H9 (cell line): ENCODE measurements at regions not wholly inside any gene's neighbourhood (a gene's known extent, or its start where the extent isn't known, plus 50 kb on each side); places are given as distances from the start of the nearest gene placed in this dataset.
A peak's percentile ranks its signal among the peaks of the same experiment; 100 is the strongest.

Experiments used
- DNase-seq: peaks from one replicate; pipeline ENCODE4 v3.0.0-alpha.2; 2017
- H2AFZ ChIP-seq: one replicate; pipeline ENCODE4 v1.6.1; 2013; ENCODE audit warnings: mild to moderate bottlenecking, low read length, control low read depth, moderate library complexity
- H2AK5ac ChIP-seq: 2 replicates; pipeline ENCODE4 v1.6.1; 2013; ENCODE audit warnings: low read length, control low read depth, mixed read lengths; ENCODE audit not compliant: insufficient read length
- H2BK120ac ChIP-seq: one replicate; pipeline ENCODE4 v1.6.1; 2013; ENCODE audit warnings: low read depth, mild to moderate bottlenecking, low read length, control low read depth, inconsistent platforms; ENCODE audit not compliant: poor library complexity, severe bottlenecking
- H2BK12ac ChIP-seq: 2 replicates; pipeline ENCODE4 v1.6.1; 2013; ENCODE audit warnings: low read length, control low read depth, mixed read lengths, low read depth; ENCODE audit not compliant: insufficient read length
- H2BK15ac ChIP-seq: 2 replicates; pipeline ENCODE4 v1.6.1; 2013; ENCODE audit warnings: low read depth, low read length, control low read depth
- H2BK20ac ChIP-seq: one replicate; pipeline ENCODE4 v1.6.1; 2013; ENCODE audit warnings: low read depth, mild to moderate bottlenecking, low read length, control low read depth, inconsistent platforms; ENCODE audit not compliant: poor library complexity, severe bottlenecking
- H2BK5ac ChIP-seq: 2 replicates; pipeline ENCODE4 v1.6.1; 2013; ENCODE audit warnings: low read length, control low read depth, mixed read lengths; ENCODE audit not compliant: insufficient read length
- H3K14ac ChIP-seq: 2 replicates; pipeline ENCODE4 v1.6.1; 2013; ENCODE audit warnings: low read length, control low read depth; ENCODE audit not compliant: insufficient read depth
- H3K18ac ChIP-seq: 2 replicates; pipeline ENCODE4 v1.6.1; 2013; ENCODE audit warnings: low read depth, mild to moderate bottlenecking, mixed read lengths, low read length, control low read depth; ENCODE audit not compliant: insufficient read length
- H3K23ac ChIP-seq: 2 replicates; pipeline ENCODE4 v1.6.1; 2013; ENCODE audit warnings: low read length, control low read depth, mixed read lengths, low read depth; ENCODE audit not compliant: insufficient read length
- H3K23me2 ChIP-seq: 2 replicates; pipeline ENCODE4 v1.6.1; 2013; ENCODE audit warnings: low read depth, mild to moderate bottlenecking, mixed read lengths, low read length, control low read depth; ENCODE audit not compliant: insufficient read length, poor library complexity, severe bottlenecking
- H3K27ac ChIP-seq: 2 replicates; pipeline ENCODE4 v1.5.1; 2013; ENCODE audit warnings: low read length, control low read depth, mixed read lengths, low read depth; ENCODE audit not compliant: insufficient read length
- H3K27me3 ChIP-seq: 2 replicates; pipeline ENCODE4 v1.6.1; 2013; ENCODE audit warnings: low read length, control low read depth, inconsistent platforms; ENCODE audit not compliant: insufficient read depth
- H3K4ac ChIP-seq: 2 replicates; pipeline ENCODE4 v1.6.1; 2013; ENCODE audit warnings: low read depth, mild to moderate bottlenecking, control low read depth, inconsistent platforms, low read length, moderate library complexity
- H3K4me1 ChIP-seq: 2 replicates; pipeline ENCODE4 v1.6.1; 2013; ENCODE audit warnings: low read length, control low read depth, inconsistent platforms; ENCODE audit not compliant: insufficient read depth
- H3K4me2 ChIP-seq: 2 replicates; pipeline ENCODE4 v1.6.1; 2013; ENCODE audit warnings: low read length, control low read depth, mixed read lengths; ENCODE audit not compliant: insufficient read length, insufficient read depth
- H3K56ac ChIP-seq: 2 replicates; pipeline ENCODE4 v1.6.1; 2013; ENCODE audit warnings: low read depth, mild to moderate bottlenecking, mixed read lengths, low read length, control low read depth; ENCODE audit not compliant: insufficient read length
- H3K79me1 ChIP-seq: 2 replicates; pipeline ENCODE4 v1.6.1; 2013; ENCODE audit warnings: low read depth, mild to moderate bottlenecking, moderate library complexity, low read length, control low read depth, inconsistent platforms; ENCODE audit not compliant: insufficient read depth, poor library complexity, severe bottlenecking
- H3K79me2 ChIP-seq: 2 replicates; pipeline ENCODE4 v1.6.1; 2013; ENCODE audit warnings: low read length, control low read depth, inconsistent platforms; ENCODE audit not compliant: insufficient read depth
- H3K9ac ChIP-seq: 2 replicates; pipeline ENCODE4 v1.6.1; 2013; ENCODE audit warnings: low read length, control low read depth, mixed read lengths; ENCODE audit not compliant: insufficient read length; ENCODE audit errors: extremely low read depth
- H3K9me3 ChIP-seq: one replicate; pipeline ENCODE4 v1.6.1; 2013; ENCODE audit warnings: low read depth, low read length, inconsistent platforms; ENCODE audit not compliant: control insufficient read depth
- H3T11ph ChIP-seq: one replicate; pipeline ENCODE4 v1.6.1; 2013; ENCODE audit warnings: mild to moderate bottlenecking, low read length, control low read depth, inconsistent platforms
- H4K20me1 ChIP-seq: one replicate; pipeline ENCODE4 v1.6.1; 2013; ENCODE audit not compliant: control insufficient read depth, insufficient read length, insufficient read depth
- H4K5ac ChIP-seq: 2 replicates; pipeline ENCODE4 v1.6.1; 2013; ENCODE audit warnings: low read depth, mild to moderate bottlenecking, mixed read lengths, low read length, control low read depth; ENCODE audit not compliant: insufficient read length
- H4K8ac ChIP-seq: replicated peaks from 2 replicates; pipeline ENCODE4 v1.6.1; 2013; ENCODE audit warnings: low read length, control low read depth, mixed read lengths, low read depth; ENCODE audit not compliant: insufficient read length
- H4K91ac ChIP-seq: 2 replicates; pipeline ENCODE4 v1.6.1; 2013; ENCODE audit warnings: low read depth, mild to moderate bottlenecking, moderate library complexity, mixed read lengths, low read length, control low read depth; ENCODE audit not compliant: insufficient read length
- H3K27ac Mint-ChIP-seq, 3 experiments: 2 replicates in 2 of 3; 3 replicates in 1 of 3; pipeline ENCODE4 v1.8.0; 2020 to 2021; ENCODE audit warnings: mixed read lengths in 3 of 3, mild to moderate bottlenecking in 1 of 3, moderate library complexity in 1 of 3
- H3K27me3 Mint-ChIP-seq: 2 replicates; pipeline ENCODE4 v1.8.0; 2021; ENCODE audit warnings: low read depth, mild to moderate bottlenecking, moderate library complexity, mixed read lengths
- H3K36me3 Mint-ChIP-seq, 3 experiments: 2 replicates in 2 of 3; 3 replicates in 1 of 3; pipeline ENCODE4 v1.8.0; 2020 to 2021; ENCODE audit warnings: low read depth in 3 of 3, mixed read lengths in 3 of 3; ENCODE audit not compliant: insufficient read depth in 1 of 3
- H3K4me1 Mint-ChIP-seq, 2 experiments: 2 replicates each; pipeline ENCODE4 v1.8.0; 2020; ENCODE audit warnings: mixed read lengths in 2 of 2
- H3K4me3 Mint-ChIP-seq, 2 experiments: 2 replicates in 1 of 2; 3 replicates in 1 of 2; pipeline ENCODE4 v1.8.0; 2020 to 2021; ENCODE audit warnings: mild to moderate bottlenecking in 2 of 2, mixed read lengths in 2 of 2, moderate library complexity in 1 of 2
- H3K9me3 Mint-ChIP-seq, 2 experiments: 2 replicates in 1 of 2; 3 replicates in 1 of 2; pipeline ENCODE4 v1.8.0; 2020; ENCODE audit warnings: mild to moderate bottlenecking in 2 of 2, mixed read lengths in 2 of 2, moderate library complexity in 1 of 2
- WGBS: extraction: QIAGEN DNeasy Blood & Tissue Kit; methylation state at CpG from one replicate; pipeline ENCODE4 v1.1.7; 2013; ENCODE audit warnings: missing lambda C conversion rate, low lambda C conversion rate, mixed read lengths; ENCODE audit not compliant: insufficient read length; ENCODE audit errors: extremely low coverage; 5-methylcytosine and 5-hydroxymethylcytosine counted together
- TF ChIP-seq, protein P1 (sequence below): fragments of 200-600 bp; sonication (generic); conservative IDR thresholded peaks from 3 replicates; pipeline ENCODE4 v1.8.0; 2021; ENCODE audit warnings: antibody characterized with exemption, mild to moderate bottlenecking

GRCh38 chr5:98042521-98042920 is 730.9 kb upstream of the RGMB start:
- Histone ChIP-seq H2AFZ (no peak overlapping the region), H3K4me2 (no peak overlapping the region), H2BK120ac (no peak overlapping the region), H3K9ac (no peak overlapping the region), H3K14ac (no peak overlapping the region), H2AK5ac (no peak overlapping the region), H4K20me1 (no peaks in the 10 kb centered on the region), H3K56ac (no peak overlapping the region), H2BK12ac (no peak overlapping the region), H3K23ac (no peak overlapping the region), H3K9me3 (no peaks in the 10 kb centered on the region), H3T11ph (no peak overlapping the region), H3K18ac (no peak overlapping the region), H3K79me2 (no peaks in the 10 kb centered on the region), H2BK20ac (no peak overlapping the region), H2BK5ac (no peak overlapping the region), H4K91ac (no peak overlapping the region), H3K79me1 (no peaks in the 10 kb centered on the region), H3K4ac (no peak overlapping the region), H4K8ac (no peak overlapping the region), H4K5ac (no peak overlapping the region), H3K27ac (no peak overlapping the region), H3K4me1 (peaks cover 2% of the 10 kb centered on the region; the same call in 1 of the 2 replicates), H2BK15ac (no peak overlapping the region), H3K27me3 (no peaks in the 10 kb centered on the region), H3K23me2 (no peaks in the 10 kb centered on the region)
- TF ChIP-seq, protein P1, sequence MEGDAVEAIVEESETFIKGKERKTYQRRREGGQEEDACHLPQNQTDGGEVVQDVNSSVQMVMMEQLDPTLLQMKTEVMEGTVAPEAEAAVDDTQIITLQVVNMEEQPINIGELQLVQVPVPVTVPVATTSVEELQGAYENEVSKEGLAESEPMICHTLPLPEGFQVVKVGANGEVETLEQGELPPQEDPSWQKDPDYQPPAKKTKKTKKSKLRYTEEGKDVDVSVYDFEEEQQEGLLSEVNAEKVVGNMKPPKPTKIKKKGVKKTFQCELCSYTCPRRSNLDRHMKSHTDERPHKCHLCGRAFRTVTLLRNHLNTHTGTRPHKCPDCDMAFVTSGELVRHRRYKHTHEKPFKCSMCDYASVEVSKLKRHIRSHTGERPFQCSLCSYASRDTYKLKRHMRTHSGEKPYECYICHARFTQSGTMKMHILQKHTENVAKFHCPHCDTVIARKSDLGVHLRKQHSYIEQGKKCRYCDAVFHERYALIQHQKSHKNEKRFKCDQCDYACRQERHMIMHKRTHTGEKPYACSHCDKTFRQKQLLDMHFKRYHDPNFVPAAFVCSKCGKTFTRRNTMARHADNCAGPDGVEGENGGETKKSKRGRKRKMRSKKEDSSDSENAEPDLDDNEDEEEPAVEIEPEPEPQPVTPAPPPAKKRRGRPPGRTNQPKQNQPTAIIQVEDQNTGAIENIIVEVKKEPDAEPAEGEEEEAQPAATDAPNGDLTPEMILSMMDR, result no peak
- H3K36me3 Mint-ChIP-seq, result no peaks in the 10 kb centered on the region
- WGBS, result no CpG with 5 or more reads among the region's 1 CpG
- 0 out of 7 replicates have a peak overlapping the region, but pooled peaks of 1 of the 3 experiments have one; percentile 20 for H3K27ac Mint-ChIP-seq
- no peak for DNase-seq
- H3K4me1 Mint-ChIP-seq, result peaks cover 19 to 20% of the 10 kb centered on the region in 2 experiments
- no peaks in the 10 kb centered on the region for H3K9me3 Mint-ChIP-seq
- H3K27me3 Mint-ChIP-seq, result no peaks in the 10 kb centered on the region
- no peak overlapping the region for H3K4me3 Mint-ChIP-seq
